GM19452 (cell line): ENCODE measurements at regions not wholly inside any gene's neighbourhood (a gene's known extent, or its start where the extent isn't known, plus 50 kb on each side); places are given as distances from the start of the nearest gene placed in this dataset.

Experiments used
- ATAC-seq: cut with Tn5 transposase; IDR thresholded peaks from one replicate; pipeline ENCODE4 v1.9.1; 2021; ENCODE audit not compliant: unreplicated experiment

GRCh38 chrX:13110433-13111324, 66.3 kb upstream of the FAM9C start:
- ATAC-seq, result no peak

- no peak for ATAC-seq
Measured at GRCh38 chrX:13109817-13110216, 65.4 kb upstream of the FAM9C start.

- ATAC-seq, result no peak
Measured at GRCh38 chrX:13103914-13104274, 59.5 kb upstream of the FAM9C start.

- ATAC-seq, result no peak
Measured at GRCh38 chrX:13103188-13103913, 58.9 kb upstream of the FAM9C start.

- ATAC-seq, result no peak
Measured at GRCh38 chrX:13102636-13103035, 58.2 kb upstream of the FAM9C start.

- no peak for ATAC-seq
Measured at GRCh38 chrX:13101441-13102139, 57.2 kb upstream of the FAM9C start.

- ATAC-seq, result no peak
Measured at GRCh38 chrX:13099121-13099520, 54.7 kb upstream of the FAM9C start.

- ATAC-seq, result no peak
Measured at GRCh38 chrX:13096728-13097127, 52.3 kb upstream of the FAM9C start.

- ATAC-seq, result no peak
Measured at GRCh38 chrX:13094828-13095341, 50.5 kb upstream of the FAM9C start.

- ATAC-seq, result no peak
Measured at GRCh38 chrX:13094374-13094773, 50.0 kb upstream of the FAM9C start.
